Putamen (tissue), 1 donor: ENCODE measurements at regions not wholly inside any gene's neighbourhood (a gene's known extent, or its start where the extent isn't known, plus 50 kb on each side); places are given as distances from the start of the nearest gene placed in this dataset.
"Not testable (repeated sequence)": the region's sequence is repeated elsewhere in the genome, so short reads cannot be mapped to it uniquely, and the experiment has no call there.

Experiments
- DNase-seq: peaks from one replicate; pipeline ENCODE4 v3.0.0-alpha.2; 2016; ENCODE audit warnings: low spot score

- no peak for DNase-seq
Measured at GRCh38 chr18:71077451-71077850, 788.6 kb downstream of the SOCS6 start.

- DNase-seq = no peak
Measured at GRCh38 chr18:71075147-71075546, 786.3 kb downstream of the SOCS6 start.

- no peak for DNase-seq
Measured at GRCh38 chr18:71068338-71068737, 779.5 kb downstream of the SOCS6 start.

GRCh38 chr18:71049893-71050292 is 761.0 kb downstream of the SOCS6 start:
- DNase-seq = no peak

DNA sequence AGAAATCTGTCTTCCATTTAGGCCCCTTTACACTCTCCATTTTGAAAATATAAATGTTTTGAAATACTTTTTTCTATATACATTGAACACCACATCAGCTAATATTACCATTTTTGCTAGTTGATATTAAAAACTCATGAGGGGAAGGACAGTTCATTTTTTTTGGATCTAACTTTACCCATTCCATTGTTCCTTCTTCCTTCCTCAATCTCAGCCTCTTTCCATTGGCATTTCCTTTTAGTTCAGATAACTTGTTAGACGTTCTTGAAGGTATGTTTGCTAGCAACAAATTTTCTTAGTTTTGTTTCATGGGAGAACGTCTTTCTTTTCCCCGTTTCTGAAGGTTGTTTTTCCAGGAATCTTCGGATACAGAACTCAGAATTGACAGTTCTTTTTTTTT is 759.0 kb downstream of the SOCS6 start:
- no peak for DNase-seq

- no peak for DNase-seq
Measured at GRCh38 chr18:71045331-71046065, 756.7 kb downstream of the SOCS6 start.

DNA sequence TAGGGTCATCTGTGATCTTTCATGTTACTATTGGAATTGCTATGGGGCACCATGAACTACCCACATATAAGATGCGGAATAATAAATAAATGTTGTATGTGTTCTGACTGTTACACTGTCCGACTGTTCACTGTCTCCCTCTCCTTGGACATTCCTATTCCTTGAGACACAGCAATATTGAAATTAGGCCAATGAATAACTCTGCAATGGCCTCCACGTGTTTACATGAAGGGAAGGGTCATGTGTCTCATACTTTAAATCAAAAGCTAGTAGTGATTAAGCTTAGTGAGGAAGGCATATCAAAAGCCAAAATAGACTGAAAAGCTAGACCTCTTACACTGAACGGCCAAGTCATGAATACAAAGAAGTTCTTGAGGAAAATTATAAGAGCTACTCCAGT is 751.3 kb downstream of the SOCS6 start:
- DNase-seq = no peak

DNA sequence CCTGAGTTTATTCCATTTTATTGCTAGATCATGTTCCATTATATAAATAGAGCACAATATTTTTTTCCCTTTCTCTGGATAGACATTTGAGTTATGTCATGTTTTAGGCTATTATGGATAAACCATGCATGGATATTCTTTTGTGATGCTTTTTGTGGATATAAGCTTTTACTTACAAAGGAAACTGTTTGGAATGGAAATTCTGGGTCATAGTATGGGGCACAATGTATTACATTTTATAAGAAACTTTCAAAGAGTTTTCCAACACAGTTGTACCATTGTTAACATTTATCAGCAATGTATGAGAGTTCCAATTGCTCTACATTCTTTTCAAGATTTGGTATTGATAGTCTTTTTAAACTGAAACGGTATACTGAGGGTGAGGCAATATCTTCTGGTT is 749.4 kb downstream of the SOCS6 start:
- DNase-seq = no peak

GRCh38 chr18:71036783-71037182 is 747.9 kb downstream of the SOCS6 start:
- no peak for DNase-seq

DNA sequence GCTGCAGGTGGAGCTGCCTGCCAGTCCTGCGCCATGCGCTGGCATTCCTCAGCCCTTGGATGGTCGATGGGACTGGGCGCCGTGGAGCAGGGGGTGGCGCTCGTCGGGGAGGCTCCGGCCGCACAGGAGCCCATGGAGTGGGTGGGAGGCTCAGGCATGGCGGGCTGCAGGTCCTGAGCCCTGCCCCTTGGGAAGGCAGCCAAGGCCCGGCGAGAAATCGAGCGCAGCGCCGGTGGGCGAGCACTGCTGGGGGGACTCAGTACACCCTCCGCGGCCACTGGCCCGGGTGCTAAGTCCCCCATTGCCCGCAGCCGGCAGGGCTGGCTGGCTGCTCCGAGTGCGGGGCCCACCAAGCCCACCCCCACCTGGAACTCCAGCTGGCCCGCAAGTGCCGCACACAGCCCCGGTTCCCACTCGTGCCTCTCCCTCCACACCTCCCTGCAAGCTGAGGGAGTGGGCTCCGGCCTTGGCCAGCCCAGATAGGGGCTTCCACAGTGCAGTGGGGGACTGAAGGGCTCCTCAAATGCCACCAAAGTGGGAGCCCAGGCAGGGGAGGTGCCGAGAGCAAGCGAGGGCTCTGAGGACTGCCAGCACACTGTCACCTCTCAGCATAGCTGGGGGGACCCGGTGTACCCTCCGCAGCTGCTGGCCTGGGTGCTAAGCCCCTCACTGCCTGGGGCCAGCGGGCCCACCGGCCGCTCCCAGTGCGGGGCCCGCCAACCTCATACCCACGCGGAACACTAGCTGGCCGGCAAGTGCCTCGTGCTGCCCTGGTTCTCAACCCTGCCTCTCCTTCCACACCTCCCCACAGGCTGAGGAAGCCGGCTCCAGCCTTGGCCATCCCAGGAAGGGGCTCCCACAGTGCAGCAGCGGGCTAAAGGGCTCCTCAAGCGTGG is 742.7 kb downstream of the SOCS6 start:
- not testable (repeated sequence) for DNase-seq

DNA sequence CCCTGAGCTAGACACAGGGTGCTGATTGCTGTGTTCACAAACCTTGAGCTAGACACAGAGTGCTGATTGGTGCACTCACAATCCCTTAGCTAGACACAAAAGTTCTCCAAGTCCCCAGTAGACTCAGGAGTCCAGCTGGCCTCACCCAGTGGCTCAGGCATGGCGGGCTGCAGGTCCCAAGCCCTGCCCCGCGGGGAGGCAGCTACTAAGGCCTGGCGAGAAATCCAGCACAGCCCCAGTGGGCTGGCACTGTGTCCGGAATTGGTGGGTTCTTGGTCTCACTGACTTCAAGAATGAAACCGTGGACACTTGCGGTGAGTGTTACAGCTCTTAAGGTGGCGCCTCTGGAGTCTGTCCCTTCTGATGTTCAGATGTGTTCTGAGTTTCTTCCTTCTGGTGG is 741.2 kb downstream of the SOCS6 start:
- DNase-seq = not testable (repeated sequence)

DNA sequence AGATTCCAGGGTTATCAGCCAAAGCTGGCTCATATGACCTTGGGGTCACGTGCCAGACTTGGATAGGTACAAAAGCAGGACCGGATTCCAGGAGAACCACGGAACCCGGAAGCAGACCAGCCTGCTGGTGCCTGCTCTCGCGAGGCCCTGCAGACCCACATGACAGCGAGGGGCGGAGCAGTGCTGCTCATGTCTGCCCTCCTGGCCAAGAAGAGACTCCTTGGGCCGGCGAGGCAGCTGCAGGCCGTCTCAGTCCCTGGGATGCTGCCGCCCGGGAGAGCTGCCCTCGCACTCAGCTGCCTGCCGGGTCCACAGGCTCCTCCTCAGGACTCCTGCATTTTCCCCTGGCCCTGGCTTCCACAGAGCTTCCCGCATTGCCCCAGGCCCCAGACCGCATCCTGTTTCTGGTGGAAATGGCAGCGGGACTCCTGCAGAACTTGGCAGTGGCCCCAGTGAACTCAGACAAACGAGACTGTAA is 739.5 kb downstream of the SOCS6 start:
- DNase-seq = no peak

- no peak for DNase-seq
Measured at GRCh38 chr18:71027531-71027930, 738.7 kb downstream of the SOCS6 start.

- no peak for DNase-seq
Measured at GRCh38 chr18:71025505-71026225, 736.8 kb downstream of the SOCS6 start.

- no peak for DNase-seq
Measured at GRCh38 chr18:71022389-71022788, 733.5 kb downstream of the SOCS6 start.

GRCh38 chr18:71021030-71021362 is 732.2 kb downstream of the SOCS6 start:
- DNase-seq = no peak

DNA sequence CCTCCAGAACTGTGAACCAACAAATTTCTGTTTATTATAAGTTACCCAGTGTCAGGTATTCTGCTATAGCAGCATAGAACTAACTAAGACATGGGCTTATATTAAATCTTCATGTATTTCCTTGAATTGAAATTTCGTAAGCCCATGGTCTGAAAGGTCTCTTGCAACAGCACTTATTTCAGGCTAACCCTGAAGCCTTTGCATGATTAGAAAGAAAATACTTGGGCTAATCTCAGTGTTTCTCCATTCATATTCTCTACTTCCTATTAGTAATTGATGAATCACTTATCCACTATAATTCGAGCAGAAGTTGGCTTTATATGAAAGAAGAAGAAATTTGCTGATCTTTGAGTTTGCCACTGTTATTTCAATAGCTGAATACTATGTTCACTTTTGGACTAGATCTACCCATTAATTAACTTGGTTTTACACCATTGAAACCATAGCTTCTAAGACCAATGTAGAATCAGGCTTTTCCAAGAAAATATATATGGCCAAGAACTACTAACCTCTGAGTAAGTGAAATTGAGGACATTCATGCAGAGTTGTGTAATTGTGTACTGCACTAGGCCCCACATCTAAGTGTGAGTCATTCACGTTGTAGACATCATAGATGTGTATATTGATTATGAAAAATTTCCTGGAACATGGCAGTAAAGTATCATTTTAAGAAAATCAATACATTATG is 731.6 kb downstream of the SOCS6 start:
- DNase-seq = no peak

GRCh38 chr18:71018816-71019215 is 730.0 kb downstream of the SOCS6 start:
- DNase-seq = no peak

DNA sequence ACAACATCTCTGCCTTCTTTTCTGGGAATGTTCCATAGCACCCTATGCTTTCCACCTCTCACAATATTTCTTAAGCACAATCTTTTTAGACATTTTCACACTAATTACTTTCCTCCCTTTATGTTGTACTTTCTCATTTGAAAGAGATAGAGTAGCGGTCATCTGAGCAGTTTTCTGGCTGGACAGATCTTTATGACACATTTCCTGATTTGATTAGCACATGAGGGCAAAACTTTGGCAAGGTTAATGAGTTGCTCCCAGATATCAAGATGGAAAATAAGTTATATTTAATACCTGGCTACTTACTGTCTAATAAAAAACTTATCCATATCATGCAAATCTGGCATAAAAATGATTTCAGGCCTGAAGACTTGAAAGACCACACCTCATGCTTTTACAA is 723.9 kb downstream of the SOCS6 start:
- no peak for DNase-seq

- DNase-seq = no peak
Measured at GRCh38 chr18:71011389-71011788, 722.5 kb downstream of the SOCS6 start.

GRCh38 chr18:71008257-71008656 is 719.4 kb downstream of the SOCS6 start:
- DNase-seq = no peak

DNA sequence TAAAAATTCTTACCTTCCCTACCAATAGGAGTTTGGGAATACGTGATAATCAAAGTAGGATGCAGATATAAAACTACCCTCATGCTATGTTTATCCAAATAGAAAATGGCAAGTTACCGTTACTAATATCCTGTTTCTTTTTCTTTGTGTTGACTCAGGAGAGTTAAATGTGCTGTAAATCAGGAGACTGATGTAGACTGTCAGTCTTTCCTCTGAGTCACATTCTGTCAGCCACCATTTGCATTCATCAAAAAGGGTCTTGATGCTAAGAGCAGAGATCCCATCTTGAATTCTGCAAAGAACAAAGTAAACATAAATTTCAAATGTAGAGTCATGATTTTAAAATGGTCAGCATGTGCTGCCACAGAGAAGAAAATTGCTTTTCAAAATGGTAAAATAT is 712.8 kb downstream of the SOCS6 start:
- DNase-seq = no peak
